GM21576 (cell line): ENCODE measurements at regions not wholly inside any gene's neighbourhood (a gene's known extent, or its start where the extent isn't known, plus 50 kb on each side); places are given as distances from the start of the nearest gene placed in this dataset.

Source experiments
- ATAC-seq: cut with Tn5 transposase; IDR thresholded peaks from one replicate; pipeline ENCODE4 v1.9.1; 2021; ENCODE audit warnings: mild to moderate bottlenecking, moderate library complexity; ENCODE audit not compliant: unreplicated experiment

DNA sequence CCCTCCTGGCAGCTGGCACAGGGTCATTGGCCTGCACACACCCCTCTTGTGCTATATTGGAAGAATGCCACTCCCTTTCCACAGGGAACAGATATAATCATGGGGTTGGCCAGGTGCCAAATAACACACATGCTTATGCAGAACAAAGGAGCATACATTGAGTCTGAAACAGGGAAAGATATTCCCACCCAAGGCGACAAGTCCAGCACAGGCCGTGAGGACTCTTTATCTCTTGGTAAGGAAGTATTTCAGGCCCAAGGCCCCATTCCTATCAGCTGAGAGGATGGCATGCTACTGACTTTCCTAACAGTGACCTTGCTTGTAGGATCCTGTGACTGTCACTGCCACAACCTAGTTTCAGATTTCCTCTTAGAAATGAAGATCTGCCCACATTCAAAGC, 59.0 kb upstream of the STXBP6 start:
- no peak for ATAC-seq

DNA sequence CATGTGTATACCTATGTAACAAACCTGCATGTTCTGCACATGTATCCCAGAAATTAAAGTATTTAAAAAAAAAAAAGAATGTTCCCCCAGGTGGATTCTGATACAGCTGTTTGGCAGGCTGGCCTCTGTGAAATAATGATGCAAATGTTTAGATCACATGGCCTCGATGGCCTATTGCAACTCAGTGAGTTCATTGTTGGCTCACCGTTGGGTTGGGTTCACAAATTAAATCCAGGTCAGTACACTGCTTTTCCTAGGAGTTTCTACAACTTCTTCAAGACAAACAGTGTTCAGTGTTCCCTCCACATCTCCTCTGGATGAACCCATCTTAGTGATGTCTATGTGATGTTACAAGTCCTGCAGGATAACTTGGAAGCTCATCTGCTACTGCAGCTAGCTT, 58.3 kb upstream of the STXBP6 start:
- no peak for ATAC-seq

DNA sequence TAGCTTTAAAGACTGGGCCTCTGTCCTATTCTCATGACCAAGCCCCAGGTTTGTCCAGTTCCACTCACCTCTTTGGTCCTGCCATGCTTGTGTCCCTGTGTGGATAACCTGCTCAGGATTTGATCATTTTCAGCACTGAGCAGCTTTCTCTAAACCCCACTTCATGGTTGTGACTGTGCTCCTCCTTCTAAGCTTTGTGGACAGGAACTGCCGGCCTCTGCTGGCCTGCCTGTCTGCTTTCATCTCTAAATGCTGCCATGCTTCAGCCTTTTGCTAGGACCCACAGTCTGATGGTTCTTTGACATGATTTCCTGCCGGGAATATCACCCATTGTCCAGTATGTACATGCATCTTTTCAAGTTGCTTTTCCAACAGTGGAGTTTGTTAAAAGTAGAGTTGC, 53.9 kb upstream of the STXBP6 start:
- no peak for ATAC-seq

DNA sequence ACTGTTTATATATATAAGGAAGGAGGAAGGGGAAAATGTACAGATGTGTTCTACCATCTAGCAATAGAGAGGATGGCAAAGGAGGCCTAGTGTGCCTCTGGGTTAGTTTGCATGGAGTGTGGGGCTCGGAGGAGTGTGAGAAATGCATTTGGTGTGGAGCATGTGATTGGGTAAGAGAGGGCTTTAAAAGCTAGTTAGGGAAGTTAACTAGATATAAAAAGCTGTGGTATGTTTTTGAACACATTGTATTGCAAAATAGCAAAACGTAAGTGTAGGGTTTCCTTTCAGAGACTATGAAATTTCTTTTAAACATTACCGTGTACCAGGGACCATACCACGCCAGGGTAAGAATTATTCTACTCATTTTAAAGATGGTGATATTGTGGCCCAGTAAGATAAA, 53.3 kb upstream of the STXBP6 start:
- ATAC-seq: no peak

DNA sequence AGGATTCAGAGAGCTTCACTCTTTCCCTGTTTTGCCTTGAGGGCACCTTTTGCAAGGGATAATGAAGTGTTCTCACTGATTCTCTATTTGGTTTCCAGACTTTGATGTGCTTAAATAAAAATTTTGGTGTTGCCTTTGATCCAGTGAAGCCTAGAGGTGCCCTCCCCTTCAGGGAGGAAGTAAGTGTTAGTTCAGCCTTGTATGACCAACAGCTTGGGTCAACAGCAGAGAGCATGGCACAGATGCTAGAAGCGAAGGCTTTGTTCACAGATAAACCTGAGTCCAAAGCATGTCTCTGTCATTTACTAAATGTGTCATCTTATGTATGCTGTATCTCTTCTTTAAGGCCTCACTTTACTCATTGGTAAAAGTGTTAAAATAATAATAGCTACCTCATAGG, 52.8 kb upstream of the STXBP6 start:
- no peak for ATAC-seq

DNA sequence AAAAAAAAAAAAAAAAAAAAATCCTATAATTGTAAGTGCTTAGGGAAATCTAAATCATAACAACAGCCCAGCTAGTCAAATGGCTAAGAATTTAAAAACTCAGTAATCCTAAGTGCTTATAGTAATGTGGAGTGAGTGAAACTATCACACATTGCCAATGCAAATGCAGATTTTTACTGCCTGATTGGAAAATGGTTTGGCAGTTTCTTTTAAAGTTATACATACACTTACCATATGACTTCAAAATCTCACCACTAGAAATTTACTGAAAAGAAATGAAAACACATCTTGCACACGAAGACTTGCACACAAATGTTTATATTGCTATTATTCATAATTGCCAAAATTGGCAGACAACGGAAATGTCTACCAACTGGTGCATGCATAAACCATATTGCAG, 51.3 kb upstream of the STXBP6 start:
- no peak for ATAC-seq
